Gastroesophageal sphincter (tissue), 3 donors: ENCODE measurements at regions not wholly inside any gene's neighbourhood (a gene's known extent, or its start where the extent isn't known, plus 50 kb on each side); places are given as distances from the start of the nearest gene placed in this dataset.

Experiments used
- CTCF ChIP-seq, 4 experiments: fragments of 200-600 bp in 2 of 4; fragments of 450-650 bp in 2 of 4; sonication (generic) in 1 of 4; IDR thresholded peaks; one replicate each; pipeline ENCODE4 v1.5.1; 2017 to 2019; ENCODE audit warnings: antibody characterized with exemption in 4 of 4, mild to moderate bottlenecking in 2 of 4, moderate library complexity in 2 of 4
- EP300 ChIP-seq: sonication (generic); formaldehyde crosslinking; IDR thresholded peaks from one replicate; pipeline ENCODE4 v1.6.1; 2017; ENCODE audit warnings: antibody characterized with exemption, mild to moderate bottlenecking
- POLR2A ChIP-seq, 2 donors: fragments of 450-650 bp; IDR thresholded peaks; one replicate each; pipeline ENCODE4 v1.6.1; 2017; ENCODE audit warnings: antibody characterized with exemption in 2 of 2, mild to moderate bottlenecking in 2 of 2, moderate library complexity in 1 of 2

GRCh38 chr5:61993295-61993927 lies 312.6 kb upstream of the KIF2A start:
- TF ChIP-seq EP300 (no peak), POLR2A (IDR thresholded peaks at IDR 0.05) (no peak), CTCF (IDR thresholded peaks at IDR 0.05) (no peak)
